HEK293 (cell line): ENCODE measurements at regions not wholly inside any gene's neighbourhood (a gene's known extent, or its start where the extent isn't known, plus 50 kb on each side); places are given as distances from the start of the nearest gene placed in this dataset.

Source experiments
- CTCF ChIA-PET: fragments of 350-600 bp; formaldehyde crosslinking; extraction: SDS; loops from one replicate; lab custom pipeline; 2021; ENCODE audit warnings: antibody characterized with exemption; lab: Yijun Ruan, JAX
- POLR2A ChIA-PET: fragments of 300-600 bp; formaldehyde crosslinking; extraction: SDS; loops from one replicate; lab custom pipeline; 2020; ENCODE audit warnings: antibody characterized with exemption, inconsistent platforms; lab: Yijun Ruan, JAX
- H3K27ac ChIP-seq: fragments of 200-500 bp; sonication (Bioruptor generic); 2 replicates; pipeline ENCODE4 v1.5.1; 2014; ENCODE audit warnings: low read depth, low read length, control low read depth, inconsistent platforms; ENCODE audit errors: extremely low read depth
- H3K36me3 ChIP-seq, 2 experiments: fragments of 200-500 bp in 1 of 2; sonication (Bioruptor generic) in 1 of 2; 1 replicate in 1 of 2; 2 replicates in 1 of 2; pipeline ENCODE4 v1.5.1; 2014 to 2017; ENCODE audit warnings: inconsistent platforms in 2 of 2, low read length in 2 of 2; ENCODE audit not compliant: control insufficient read depth in 2 of 2, insufficient read depth in 1 of 2
- H3K4me1 ChIP-seq: fragments of 200-500 bp; sonication (Bioruptor generic); 2 replicates; pipeline ENCODE4 v1.5.1; 2014; ENCODE audit warnings: mild to moderate bottlenecking, low read length, inconsistent platforms; ENCODE audit not compliant: control insufficient read depth, insufficient read depth
- H3K4me3 ChIP-seq: 2 replicates; pipeline ENCODE4 v1.5.1; 2011; ENCODE audit warnings: low read depth, mild to moderate bottlenecking, control low read depth, low read length, moderate library complexity
- H3K9me3 ChIP-seq: fragments of 200-500 bp; sonication (Bioruptor generic); 2 replicates; pipeline ENCODE4 v1.5.1; 2014; ENCODE audit warnings: low read depth, low read length, inconsistent platforms; ENCODE audit not compliant: control insufficient read depth, insufficient read depth
- GLI4 ChIP-seq: fragments of 450-650 bp; formaldehyde crosslinking; IDR thresholded peaks from 2 replicates; pipeline ENCODE4 v1.5.1; 2016; ENCODE audit warnings: missing biosample characterization, missing genetic modification characterization
- GLIS2 ChIP-seq: fragments of 450-650 bp; formaldehyde crosslinking; IDR thresholded peaks from 2 replicates; pipeline ENCODE4 v1.5.1; 2016; ENCODE audit warnings: missing biosample characterization, missing genetic modification characterization
- MYNN ChIP-seq: fragments of 450-650 bp; formaldehyde crosslinking; IDR thresholded peaks from 2 replicates; pipeline ENCODE4 v1.5.1; 2016; ENCODE audit warnings: missing biosample characterization, missing genetic modification characterization, borderline replicate concordance
- OSR2 ChIP-seq: fragments of 450-650 bp; formaldehyde crosslinking; IDR thresholded peaks from 2 replicates; pipeline ENCODE4 v1.5.1; 2016; ENCODE audit warnings: missing biosample characterization, missing genetic modification characterization
- SP2 ChIP-seq: fragments of 450-650 bp; formaldehyde crosslinking; IDR thresholded peaks from 2 replicates; pipeline ENCODE4 v1.5.1; 2016; ENCODE audit warnings: missing biosample characterization, missing genetic modification characterization
- ZBTB1 ChIP-seq: fragments of 450-650 bp; formaldehyde crosslinking; IDR thresholded peaks from 2 replicates; pipeline ENCODE4 v1.5.1; 2016; ENCODE audit warnings: missing biosample characterization, missing genetic modification characterization
- ZFP3 ChIP-seq: fragments of 450-650 bp; formaldehyde crosslinking; IDR thresholded peaks from 2 replicates; pipeline ENCODE4 v1.5.1; 2016; ENCODE audit warnings: low read depth, missing biosample characterization, missing genetic modification characterization
- ZNF146 ChIP-seq: fragments of 450-650 bp; formaldehyde crosslinking; IDR thresholded peaks from 2 replicates; pipeline ENCODE4 v1.5.1; 2016; ENCODE audit warnings: missing biosample characterization, missing genetic modification characterization
- ZNF155 ChIP-seq: fragments of 450-650 bp; formaldehyde crosslinking; IDR thresholded peaks from 2 replicates; pipeline ENCODE4 v1.5.1; 2016; ENCODE audit warnings: missing biosample characterization, missing genetic modification characterization
- ZNF184 ChIP-seq: fragments of 450-650 bp; IDR thresholded peaks from 2 replicates; pipeline ENCODE4 v1.5.1; 2018; ENCODE audit warnings: missing biosample characterization, mild to moderate bottlenecking, missing genetic modification characterization
- ZNF2 ChIP-seq: fragments of 450-650 bp; formaldehyde crosslinking; IDR thresholded peaks from 2 replicates; pipeline ENCODE4 v1.5.1; 2016; ENCODE audit warnings: missing biosample characterization, missing genetic modification characterization
- ZNF202 ChIP-seq: fragments of 450-650 bp; formaldehyde crosslinking; IDR thresholded peaks from 2 replicates; pipeline ENCODE4 v1.5.1; 2016; ENCODE audit warnings: missing biosample characterization, missing genetic modification characterization, borderline replicate concordance
- ZNF354C ChIP-seq: fragments of 450-650 bp; formaldehyde crosslinking; IDR thresholded peaks from 2 replicates; pipeline ENCODE4 v1.5.1; 2016; ENCODE audit warnings: missing biosample characterization, missing genetic modification characterization, low read depth, borderline replicate concordance
- ZNF366 ChIP-seq: fragments of 450-650 bp; formaldehyde crosslinking; conservative IDR thresholded peaks from 2 replicates; pipeline ENCODE4 v1.5.1; 2016; ENCODE audit warnings: missing biosample characterization, missing genetic modification characterization
- ZNF530 ChIP-seq: fragments of 450-650 bp; formaldehyde crosslinking; IDR thresholded peaks from 2 replicates; pipeline ENCODE4 v1.5.1; 2016; ENCODE audit warnings: low read depth, missing biosample characterization, missing genetic modification characterization
- ZNF544 ChIP-seq: fragments of 450-650 bp; formaldehyde crosslinking; IDR thresholded peaks from 2 replicates; pipeline ENCODE4 v1.5.0; 2017; ENCODE audit warnings: missing biosample characterization, missing genetic modification characterization
- ZNF623 ChIP-seq: fragments of 450-650 bp; formaldehyde crosslinking; IDR thresholded peaks from 2 replicates; pipeline ENCODE4 v1.5.1; 2016; ENCODE audit warnings: missing biosample characterization, missing genetic modification characterization
- ZNF629 ChIP-seq: fragments of 450-650 bp; formaldehyde crosslinking; IDR thresholded peaks from 2 replicates; pipeline ENCODE4 v1.5.1; 2017; ENCODE audit warnings: missing biosample characterization, missing genetic modification characterization
- ZNF654 ChIP-seq: fragments of 450-650 bp; formaldehyde crosslinking; IDR thresholded peaks from 2 replicates; pipeline ENCODE4 v1.5.1; 2016; ENCODE audit warnings: low read depth, missing biosample characterization, missing genetic modification characterization
- ZNF660 ChIP-seq: fragments of 450-650 bp; IDR thresholded peaks from 2 replicates; pipeline ENCODE4 v1.5.1; 2018; ENCODE audit warnings: missing biosample characterization, mild to moderate bottlenecking, missing genetic modification characterization
- ZNF791 ChIP-seq: fragments of 450-650 bp; formaldehyde crosslinking; IDR thresholded peaks from 2 replicates; pipeline ENCODE4 v1.5.1; 2016; ENCODE audit warnings: missing biosample characterization, missing genetic modification characterization
- TF ChIP-seq, protein P1 (sequence below): fragments of 450-650 bp; formaldehyde crosslinking; IDR thresholded peaks from 2 replicates; pipeline ENCODE4 v1.5.1; 2016; ENCODE audit warnings: missing biosample characterization, missing genetic modification characterization
- TF ChIP-seq, protein P2 (sequence below): fragments of 450-650 bp; formaldehyde crosslinking; IDR thresholded peaks from 2 replicates; pipeline ENCODE4 v1.5.1; 2017; ENCODE audit warnings: missing biosample characterization, missing genetic modification characterization
- TF ChIP-seq, protein P3 (sequence below): fragments of 450-650 bp; formaldehyde crosslinking; IDR thresholded peaks from 2 replicates; pipeline ENCODE4 v1.5.1; 2016; ENCODE audit warnings: missing biosample characterization, missing genetic modification characterization
- TF ChIP-seq, protein P4 (sequence below): fragments of 450-650 bp; IDR thresholded peaks from 2 replicates; pipeline ENCODE4 v1.5.1; 2018; ENCODE audit warnings: missing biosample characterization, mild to moderate bottlenecking, missing genetic modification characterization

DNA sequence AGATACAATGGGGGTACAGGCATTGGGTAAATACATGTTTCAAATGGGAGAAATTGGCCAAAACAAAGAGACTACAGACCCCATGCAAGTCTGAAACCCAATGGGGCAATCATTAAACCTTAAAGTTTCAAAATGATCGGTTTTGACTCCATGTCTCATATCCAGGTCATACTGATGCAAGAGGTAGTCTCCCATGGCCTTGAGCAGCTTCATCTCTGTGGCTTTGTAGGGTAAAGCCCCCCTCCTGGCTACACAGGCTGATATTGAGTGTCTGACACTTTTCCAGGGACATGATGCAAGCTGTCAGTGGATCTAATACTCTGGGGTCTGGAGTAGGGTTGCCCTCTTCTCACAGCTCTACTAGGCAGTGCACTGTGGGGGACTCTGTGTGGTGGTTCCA, 286.1 kb downstream of the LRRIQ3 start (continued):
- TF ChIP-seq, protein P1, sequence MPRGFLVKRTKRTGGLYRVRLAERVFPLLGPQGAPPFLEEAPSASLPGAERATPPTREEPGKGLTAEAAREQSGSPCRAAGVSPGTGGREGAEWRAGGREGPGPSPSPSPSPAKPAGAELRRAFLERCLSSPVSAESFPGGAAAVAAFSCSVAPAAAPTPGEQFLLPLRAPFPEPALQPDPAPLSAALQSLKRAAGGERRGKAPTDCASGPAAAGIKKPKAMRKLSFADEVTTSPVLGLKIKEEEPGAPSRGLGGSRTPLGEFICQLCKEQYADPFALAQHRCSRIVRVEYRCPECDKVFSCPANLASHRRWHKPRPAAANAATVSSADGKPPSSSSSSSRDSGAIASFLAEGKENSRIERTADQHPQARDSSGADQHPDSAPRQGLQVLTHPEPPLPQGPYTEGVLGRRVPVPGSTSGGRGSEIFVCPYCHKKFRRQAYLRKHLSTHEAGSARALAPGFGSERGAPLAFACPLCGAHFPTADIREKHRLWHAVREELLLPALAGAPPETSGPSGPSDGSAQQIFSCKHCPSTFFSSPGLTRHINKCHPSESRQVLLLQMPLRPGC (tag by site-specific recombination) = no peak
- TF ChIP-seq, protein P2, sequence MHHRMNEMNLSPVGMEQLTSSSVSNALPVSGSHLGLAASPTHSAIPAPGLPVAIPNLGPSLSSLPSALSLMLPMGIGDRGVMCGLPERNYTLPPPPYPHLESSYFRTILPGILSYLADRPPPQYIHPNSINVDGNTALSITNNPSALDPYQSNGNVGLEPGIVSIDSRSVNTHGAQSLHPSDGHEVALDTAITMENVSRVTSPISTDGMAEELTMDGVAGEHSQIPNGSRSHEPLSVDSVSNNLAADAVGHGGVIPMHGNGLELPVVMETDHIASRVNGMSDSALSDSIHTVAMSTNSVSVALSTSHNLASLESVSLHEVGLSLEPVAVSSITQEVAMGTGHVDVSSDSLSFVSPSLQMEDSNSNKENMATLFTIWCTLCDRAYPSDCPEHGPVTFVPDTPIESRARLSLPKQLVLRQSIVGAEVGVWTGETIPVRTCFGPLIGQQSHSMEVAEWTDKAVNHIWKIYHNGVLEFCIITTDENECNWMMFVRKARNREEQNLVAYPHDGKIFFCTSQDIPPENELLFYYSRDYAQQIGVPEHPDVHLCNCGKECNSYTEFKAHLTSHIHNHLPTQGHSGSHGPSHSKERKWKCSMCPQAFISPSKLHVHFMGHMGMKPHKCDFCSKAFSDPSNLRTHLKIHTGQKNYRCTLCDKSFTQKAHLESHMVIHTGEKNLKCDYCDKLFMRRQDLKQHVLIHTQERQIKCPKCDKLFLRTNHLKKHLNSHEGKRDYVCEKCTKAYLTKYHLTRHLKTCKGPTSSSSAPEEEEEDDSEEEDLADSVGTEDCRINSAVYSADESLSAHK = no peak
- no peak for TF ChIP-seq SP2 (tag by site-specific recombination)
- no peak for TF ChIP-seq ZBTB1 (tag by site-specific recombination)
- TF ChIP-seq ZNF366 (tag by site-specific recombination) = no peak

DNA sequence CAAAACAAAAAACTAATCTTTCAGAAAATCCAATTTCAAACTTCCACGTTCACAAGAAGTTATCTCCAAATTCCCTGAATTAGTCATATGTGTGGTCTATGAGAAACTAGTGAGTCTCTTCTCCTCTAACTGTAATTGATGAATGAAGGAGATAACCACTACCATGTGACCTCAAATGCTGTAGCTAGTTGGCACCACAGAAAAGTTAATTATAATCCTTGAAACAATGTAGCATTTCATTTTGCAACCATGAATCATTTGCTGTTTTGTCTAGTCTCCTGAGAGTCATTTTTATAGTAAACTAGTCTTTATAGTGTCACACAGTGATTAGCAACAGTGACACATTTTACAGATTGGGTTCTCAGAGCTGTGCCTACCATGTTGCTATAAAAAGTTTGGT, 287.5 kb downstream of the LRRIQ3 start:
- Histone ChIP-seq H3K9me3 (no peaks in the 10 kb centered on the region), H3K4me3 (no peak overlapping the region), H3K4me1 (no peaks in the 10 kb centered on the region), H3K27ac (no peak overlapping the region), H3K36me3 (no peaks in the 10 kb centered on the region)
- ChIA-PET POLR2A (no interaction called here), CTCF (interaction anchor here (0.6 kb wide), 1 partner anchor 779 kb away, joined by 3 read pairs; no protein-coding TSS in a partner anchor)
- TF ChIP-seq ZNF2 (tag by site-specific recombination) (no peak), ZNF660 (no peak), ZNF791 (no peak), ZNF654 (tag by site-specific recombination) (no peak), ZNF354C (no peak), ZNF155 (tag by site-specific recombination) (no peak), ZNF146 (no peak)

DNA sequence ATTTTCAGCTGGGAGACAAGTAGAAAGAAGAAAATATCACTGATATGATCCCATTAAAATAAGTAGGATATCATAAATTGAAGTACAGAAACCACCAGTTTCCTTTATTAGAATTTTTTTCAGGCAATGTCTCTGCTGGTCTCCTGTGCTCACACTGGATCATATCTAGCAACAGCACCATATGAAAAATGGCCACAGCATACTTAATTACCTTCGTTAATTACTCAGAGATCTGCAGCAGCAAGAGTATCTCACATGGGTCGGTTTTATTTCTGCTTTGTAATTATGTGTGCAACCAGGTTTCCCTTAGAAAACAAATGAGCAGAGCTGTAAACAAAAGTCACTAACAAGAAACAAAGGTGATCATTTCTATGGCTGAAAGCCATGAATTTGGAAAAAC, 287.9 kb downstream of the LRRIQ3 start:
- TF ChIP-seq, protein P3, sequence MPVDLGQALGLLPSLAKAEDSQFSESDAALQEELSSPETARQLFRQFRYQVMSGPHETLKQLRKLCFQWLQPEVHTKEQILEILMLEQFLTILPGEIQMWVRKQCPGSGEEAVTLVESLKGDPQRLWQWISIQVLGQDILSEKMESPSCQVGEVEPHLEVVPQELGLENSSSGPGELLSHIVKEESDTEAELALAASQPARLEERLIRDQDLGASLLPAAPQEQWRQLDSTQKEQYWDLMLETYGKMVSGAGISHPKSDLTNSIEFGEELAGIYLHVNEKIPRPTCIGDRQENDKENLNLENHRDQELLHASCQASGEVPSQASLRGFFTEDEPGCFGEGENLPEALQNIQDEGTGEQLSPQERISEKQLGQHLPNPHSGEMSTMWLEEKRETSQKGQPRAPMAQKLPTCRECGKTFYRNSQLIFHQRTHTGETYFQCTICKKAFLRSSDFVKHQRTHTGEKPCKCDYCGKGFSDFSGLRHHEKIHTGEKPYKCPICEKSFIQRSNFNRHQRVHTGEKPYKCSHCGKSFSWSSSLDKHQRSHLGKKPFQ (tag by site-specific recombination) = no peak
- TF ChIP-seq SP2 (tag by site-specific recombination) (no peak), ZNF623 (tag by site-specific recombination) (no peak), ZNF530 (no peak), GLIS2 (tag by site-specific recombination) (no peak)
- Histone ChIP-seq H3K9me3 (no peaks in the 10 kb centered on the region), H3K4me3 (no peak overlapping the region), H3K36me3 (no peaks in the 10 kb centered on the region), H3K27ac (no peak overlapping the region), H3K4me1 (no peaks in the 10 kb centered on the region)
- POLR2A ChIA-PET = no interaction called here
- CTCF ChIA-PET = interaction anchor here (0.6 kb wide), 1 partner anchor 779 kb away, joined by 3 read pairs; no protein-coding TSS in a partner anchor

DNA sequence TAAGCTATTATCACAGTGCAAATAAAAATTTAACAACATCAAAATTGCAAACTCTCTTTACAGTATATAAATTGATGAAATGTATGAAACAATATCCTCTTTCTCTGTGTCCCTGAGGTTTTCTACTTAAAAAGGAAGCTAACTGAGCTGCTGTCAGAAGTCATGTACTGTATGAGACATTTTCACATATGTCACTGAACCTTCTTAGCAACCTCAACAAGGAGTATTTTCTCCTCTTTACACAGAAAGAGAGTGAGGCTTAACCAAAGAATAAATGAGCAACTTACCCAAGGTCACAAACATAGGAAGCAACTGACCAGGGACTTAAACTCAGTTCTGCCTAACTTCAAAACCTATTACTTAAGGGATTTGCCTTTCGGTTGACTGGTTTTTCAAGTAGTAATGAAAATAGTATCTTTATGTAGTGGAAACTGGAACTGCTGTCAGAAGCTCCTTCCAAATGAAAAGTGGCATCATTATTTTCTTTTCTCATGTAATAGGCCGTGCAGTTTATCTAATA, 288.9 kb downstream of the LRRIQ3 start:
- Histone ChIP-seq H3K9me3 (no peaks in the 10 kb centered on the region), H3K4me1 (no peaks in the 10 kb centered on the region), H3K4me3 (no peak overlapping the region), H3K36me3 (no peaks in the 10 kb centered on the region), H3K27ac (no peak overlapping the region)
- ChIA-PET CTCF (no interaction called here), POLR2A (no interaction called here)
- TF ChIP-seq OSR2 (tag by site-specific recombination) (no peak), MYNN (tag by site-specific recombination) (no peak), ZNF629 (tag by site-specific recombination) (no peak), GLI4 (tag by site-specific recombination) (no peak), ZNF544 (no peak), ZNF202 (tag by site-specific recombination) (no peak), ZNF184 (no peak), ZFP3 (tag by site-specific recombination) (no peak)
- TF ChIP-seq, protein P4, sequence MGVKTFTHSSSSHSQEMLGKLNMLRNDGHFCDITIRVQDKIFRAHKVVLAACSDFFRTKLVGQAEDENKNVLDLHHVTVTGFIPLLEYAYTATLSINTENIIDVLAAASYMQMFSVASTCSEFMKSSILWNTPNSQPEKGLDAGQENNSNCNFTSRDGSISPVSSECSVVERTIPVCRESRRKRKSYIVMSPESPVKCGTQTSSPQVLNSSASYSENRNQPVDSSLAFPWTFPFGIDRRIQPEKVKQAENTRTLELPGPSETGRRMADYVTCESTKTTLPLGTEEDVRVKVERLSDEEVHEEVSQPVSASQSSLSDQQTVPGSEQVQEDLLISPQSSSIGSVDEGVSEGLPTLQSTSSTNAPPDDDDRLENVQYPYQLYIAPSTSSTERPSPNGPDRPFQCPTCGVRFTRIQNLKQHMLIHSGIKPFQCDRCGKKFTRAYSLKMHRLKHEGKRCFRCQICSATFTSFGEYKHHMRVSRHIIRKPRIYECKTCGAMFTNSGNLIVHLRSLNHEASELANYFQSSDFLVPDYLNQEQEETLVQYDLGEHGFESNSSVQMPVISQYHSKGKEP = no peak
